Panc1 (cell line): ENCODE measurements at regions not wholly inside any gene's neighbourhood (a gene's known extent, or its start where the extent isn't known, plus 50 kb on each side); places are given as distances from the start of the nearest gene placed in this dataset.
"Not testable (repeated sequence)": the region's sequence is repeated elsewhere in the genome, so short reads cannot be mapped to it uniquely, and the experiment has no call there.

ENCODE experiments used
- ATAC-seq: fragments of 200-7000 bp; cut with Tn5 transposase; 2 replicates; pipeline ENCODE4 v1.9.1; 2020; ENCODE audit warnings: mild to moderate bottlenecking, moderate library complexity
- BruUV-seq: library from RNA; stranded (reverse); fragments of 400-500 nt; replicated peaks from 2 replicates; lab custom pipeline; 2021; lab: Mats Ljungman, UMichigan
- CTCF ChIA-PET: fragments of 300-600 bp; sonication (Branson Sonifier 250); formaldehyde crosslinking; loops from one replicate; lab custom pipeline; 2022; ENCODE audit warnings: antibody characterized with exemption; lab: Charles Lee
- POLR2A ChIA-PET: fragments of 300-600 bp; sonication (Branson Sonifier 250); formaldehyde crosslinking; loops from one replicate; lab custom pipeline; 2022; ENCODE audit warnings: antibody characterized with exemption; lab: Charles Lee
- DNase-seq: peaks from one replicate; pipeline ENCODE4 v3.0.0-alpha.2; 2010; ENCODE audit warnings: low read depth, low spot score
- H3K27ac ChIP-seq: 2 replicates; pipeline ENCODE4 v1.5.1; 2011; ENCODE audit warnings: mild to moderate bottlenecking, low read length, inconsistent platforms
- H3K27me3 ChIP-seq: fragments of 200-500 bp; sonication (Bioruptor generic); 2 replicates; pipeline ENCODE4 v1.6.0; 2014; ENCODE audit warnings: low read length, inconsistent platforms; ENCODE audit not compliant: control insufficient read depth, insufficient read depth
- H3K36me3 ChIP-seq: fragments of 200-500 bp; sonication (Bioruptor generic); 2 replicates; pipeline ENCODE4 v1.5.1; 2014; ENCODE audit warnings: inconsistent platforms, mild to moderate bottlenecking, low read length, moderate library complexity; ENCODE audit not compliant: control insufficient read depth, insufficient read depth
- H3K4me1 ChIP-seq: 2 replicates; pipeline ENCODE4 v1.5.1; 2011; ENCODE audit warnings: inconsistent platforms, mild to moderate bottlenecking, low read length, moderate library complexity; ENCODE audit not compliant: control insufficient read depth, insufficient read depth
- H3K4me3 ChIP-seq, 2 experiments: 2 replicates each; pipeline ENCODE4 v1.5.1; 2011 to 2012; ENCODE audit warnings: low read depth in 2 of 2, low read length in 2 of 2, mild to moderate bottlenecking in 2 of 2, inconsistent platforms in 1 of 2, moderate library complexity in 1 of 2
- H3K9me3 ChIP-seq: fragments of 200-500 bp; sonication (Bioruptor generic); 2 replicates; pipeline ENCODE4 v1.5.1; 2014; ENCODE audit warnings: low read depth, mild to moderate bottlenecking, inconsistent platforms, low read length, moderate library complexity; ENCODE audit not compliant: control insufficient read depth, insufficient read depth
- POLR2AphosphoS5 ChIP-seq: IDR thresholded peaks from 2 replicates; pipeline ENCODE4 v1.6.1; 2012; ENCODE audit warnings: mild to moderate bottlenecking, low read depth, low read length, moderate library complexity
- SIN3A ChIP-seq: IDR thresholded peaks from 2 replicates; pipeline ENCODE4 v1.6.1; 2012; ENCODE audit warnings: low read depth, mild to moderate bottlenecking, low read length, moderate library complexity, borderline replicate concordance; ENCODE audit not compliant: insufficient read depth
- TCF7L2 ChIP-seq: IDR thresholded peaks from 2 replicates; pipeline ENCODE4 v1.6.1; 2011; ENCODE audit warnings: mild to moderate bottlenecking, low read depth, low read length, inconsistent platforms
- in situ Hi-C: cut with HindIII; loops from 2 replicates; pipeline ENCODE4 v1.10.0; 2016; ENCODE audit warnings: low sequenced_read_pairs, low pct_unique_long_range_greater_than_20kb
- intact Hi-C: fragments of 100-400 bp; cut with micrococcal nuclease; formaldehyde crosslinking; loops from one replicate; pipeline ENCODE4 v1.10.0; 2022; ENCODE audit not compliant: unreplicated experiment
- TF ChIP-seq, protein P1 (sequence below): fragments of 450-650 bp; IDR thresholded peaks from 2 replicates; pipeline ENCODE4 v1.5.1; 2017; ENCODE audit warnings: mild to moderate bottlenecking
- TF ChIP-seq, protein P2 (sequence below), 2 experiments: IDR thresholded peaks; 2 replicates each; pipeline ENCODE4 v1.6.1; 2011 to 2012; ENCODE audit warnings: low read depth in 2 of 2, control low read depth in 1 of 2, low read length in 1 of 2, mild to moderate bottlenecking in 1 of 2, moderate library complexity in 1 of 2; ENCODE audit not compliant: insufficient read depth in 1 of 2

DNA sequence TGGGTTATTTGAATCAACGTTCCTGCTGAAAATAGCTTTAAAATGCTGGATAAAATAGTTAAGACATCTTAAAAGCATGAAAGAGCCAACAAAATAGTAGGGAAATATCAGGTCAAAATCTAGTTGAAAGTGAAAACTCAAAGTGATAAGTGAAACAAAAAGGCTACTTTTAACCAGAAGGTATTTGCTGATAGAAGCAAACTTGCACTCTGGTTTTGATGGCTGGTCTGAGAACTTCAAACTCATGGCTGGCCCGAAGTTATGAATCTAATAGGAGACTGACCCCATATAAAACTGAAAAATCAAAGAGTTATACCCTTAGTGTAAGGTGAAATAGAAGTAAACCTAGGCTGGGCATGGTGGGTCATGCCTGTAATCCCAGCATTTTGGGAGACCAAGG lies 66.3 kb upstream of the HOXC13 start:
- Histone ChIP-seq H3K9me3 (no peaks in the 10 kb centered on the region), H3K4me3 (no peak overlapping the region), H3K36me3 (no peaks in the 10 kb centered on the region), H3K27ac (no peak overlapping the region), H3K4me1 (peaks cover 9% of the 10 kb centered on the region), H3K27me3 (no peaks in the 10 kb centered on the region)
- ChIA-PET POLR2A (no interaction called here), CTCF (no interaction called here)
- in situ Hi-C loops = no loop called here
- BruUV-seq = no TSS peak
- ATAC-seq = no peak
- TF ChIP-seq, protein P1, sequence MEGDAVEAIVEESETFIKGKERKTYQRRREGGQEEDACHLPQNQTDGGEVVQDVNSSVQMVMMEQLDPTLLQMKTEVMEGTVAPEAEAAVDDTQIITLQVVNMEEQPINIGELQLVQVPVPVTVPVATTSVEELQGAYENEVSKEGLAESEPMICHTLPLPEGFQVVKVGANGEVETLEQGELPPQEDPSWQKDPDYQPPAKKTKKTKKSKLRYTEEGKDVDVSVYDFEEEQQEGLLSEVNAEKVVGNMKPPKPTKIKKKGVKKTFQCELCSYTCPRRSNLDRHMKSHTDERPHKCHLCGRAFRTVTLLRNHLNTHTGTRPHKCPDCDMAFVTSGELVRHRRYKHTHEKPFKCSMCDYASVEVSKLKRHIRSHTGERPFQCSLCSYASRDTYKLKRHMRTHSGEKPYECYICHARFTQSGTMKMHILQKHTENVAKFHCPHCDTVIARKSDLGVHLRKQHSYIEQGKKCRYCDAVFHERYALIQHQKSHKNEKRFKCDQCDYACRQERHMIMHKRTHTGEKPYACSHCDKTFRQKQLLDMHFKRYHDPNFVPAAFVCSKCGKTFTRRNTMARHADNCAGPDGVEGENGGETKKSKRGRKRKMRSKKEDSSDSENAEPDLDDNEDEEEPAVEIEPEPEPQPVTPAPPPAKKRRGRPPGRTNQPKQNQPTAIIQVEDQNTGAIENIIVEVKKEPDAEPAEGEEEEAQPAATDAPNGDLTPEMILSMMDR = no peak
- TF ChIP-seq, protein P2, sequence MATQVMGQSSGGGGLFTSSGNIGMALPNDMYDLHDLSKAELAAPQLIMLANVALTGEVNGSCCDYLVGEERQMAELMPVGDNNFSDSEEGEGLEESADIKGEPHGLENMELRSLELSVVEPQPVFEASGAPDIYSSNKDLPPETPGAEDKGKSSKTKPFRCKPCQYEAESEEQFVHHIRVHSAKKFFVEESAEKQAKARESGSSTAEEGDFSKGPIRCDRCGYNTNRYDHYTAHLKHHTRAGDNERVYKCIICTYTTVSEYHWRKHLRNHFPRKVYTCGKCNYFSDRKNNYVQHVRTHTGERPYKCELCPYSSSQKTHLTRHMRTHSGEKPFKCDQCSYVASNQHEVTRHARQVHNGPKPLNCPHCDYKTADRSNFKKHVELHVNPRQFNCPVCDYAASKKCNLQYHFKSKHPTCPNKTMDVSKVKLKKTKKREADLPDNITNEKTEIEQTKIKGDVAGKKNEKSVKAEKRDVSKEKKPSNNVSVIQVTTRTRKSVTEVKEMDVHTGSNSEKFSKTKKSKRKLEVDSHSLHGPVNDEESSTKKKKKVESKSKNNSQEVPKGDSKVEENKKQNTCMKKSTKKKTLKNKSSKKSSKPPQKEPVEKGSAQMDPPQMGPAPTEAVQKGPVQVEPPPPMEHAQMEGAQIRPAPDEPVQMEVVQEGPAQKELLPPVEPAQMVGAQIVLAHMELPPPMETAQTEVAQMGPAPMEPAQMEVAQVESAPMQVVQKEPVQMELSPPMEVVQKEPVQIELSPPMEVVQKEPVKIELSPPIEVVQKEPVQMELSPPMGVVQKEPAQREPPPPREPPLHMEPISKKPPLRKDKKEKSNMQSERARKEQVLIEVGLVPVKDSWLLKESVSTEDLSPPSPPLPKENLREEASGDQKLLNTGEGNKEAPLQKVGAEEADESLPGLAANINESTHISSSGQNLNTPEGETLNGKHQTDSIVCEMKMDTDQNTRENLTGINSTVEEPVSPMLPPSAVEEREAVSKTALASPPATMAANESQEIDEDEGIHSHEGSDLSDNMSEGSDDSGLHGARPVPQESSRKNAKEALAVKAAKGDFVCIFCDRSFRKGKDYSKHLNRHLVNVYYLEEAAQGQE (IDR thresholded peaks at IDR 0.05; ENCODE audit: insufficient read depth in 1 of 2, low read depth in 2 of 2, low read length in 1 of 2) = no peak
- TF ChIP-seq POLR2AphosphoS5 (no peak), SIN3A (no peak), TCF7L2 (no peak)
- intact Hi-C loops = no loop called here
- no peak for DNase-seq

DNA sequence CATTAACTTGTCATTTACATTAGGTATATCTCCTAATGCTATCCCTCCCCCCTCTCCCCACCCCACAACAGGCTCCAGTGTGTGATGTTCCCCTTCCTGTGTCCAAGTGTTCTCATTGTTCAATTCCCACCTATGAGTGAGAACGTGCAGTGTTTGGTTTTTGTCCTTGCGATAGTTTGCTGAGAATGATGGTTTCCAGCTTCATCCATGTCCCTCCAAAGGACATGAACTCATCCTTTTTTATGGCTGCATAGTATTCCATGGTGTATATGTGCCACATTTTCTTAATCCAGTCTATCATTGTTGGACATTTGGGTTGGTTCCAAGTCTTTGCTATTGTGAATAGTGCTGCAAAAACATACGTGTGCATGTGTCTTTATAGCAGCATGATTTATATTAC lies 60.7 kb upstream of the HOXC13 start:
- H3K4me1 ChIP-seq, H3K27ac ChIP-seq, POLR2A ChIA-PET, H3K27me3 ChIP-seq, H3K36me3 ChIP-seq, BruUV-seq, DNase-seq, CTCF ChIA-PET, H3K9me3 ChIP-seq, intact Hi-C loops, in situ Hi-C loops, ATAC-seq, H3K4me3 ChIP-seq: not testable (repeated sequence)

DNA sequence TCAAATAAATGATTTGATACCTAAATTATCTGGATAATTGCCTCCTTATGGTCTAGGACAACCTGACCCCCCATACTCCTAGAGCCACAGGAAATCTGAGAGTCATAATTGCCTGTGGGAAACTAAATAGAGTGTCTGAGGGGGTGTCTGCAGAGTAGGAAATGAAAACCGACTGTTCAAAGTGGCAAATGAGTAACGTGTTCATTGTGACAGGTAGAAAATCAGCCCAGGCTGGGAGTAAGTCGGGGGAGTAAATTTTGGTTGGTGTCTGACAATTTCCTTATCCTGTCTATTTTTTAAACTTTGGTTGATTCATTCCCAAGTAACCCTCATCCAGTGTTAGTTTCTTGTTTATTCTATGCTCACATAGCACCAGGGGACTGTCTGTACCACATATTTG lies 51.6 kb upstream of the HOXC13 start:
- POLR2A ChIA-PET = no interaction called here
- H3K36me3 ChIP-seq = no peaks in the 10 kb centered on the region
- in situ Hi-C loops (no loop called here), intact Hi-C loops (no loop called here)
- TF ChIP-seq, protein P2 (IDR thresholded peaks at IDR 0.05; ENCODE audit: insufficient read depth in 1 of 2, low read depth in 2 of 2, low read length in 1 of 2) = no peak
- TF ChIP-seq SIN3A (no peak), TCF7L2 (no peak), POLR2AphosphoS5 (no peak)
- TF ChIP-seq, protein P1 = no peak
- no peaks in the 10 kb centered on the region for H3K9me3 ChIP-seq
- CTCF ChIA-PET = no interaction called here
- H3K4me3 ChIP-seq = no peak overlapping the region
- no peaks in the 10 kb centered on the region for H3K4me1 ChIP-seq
- BruUV-seq = no TSS peak
- H3K27me3 ChIP-seq = no peaks in the 10 kb centered on the region
- ATAC-seq (no peak), DNase-seq (no peak)
- H3K27ac ChIP-seq = no peak overlapping the region; the same call in 1 of the 2 replicates
